Transverse colon (tissue), 4 donors: ENCODE measurements at regions not wholly inside any gene's neighbourhood (a gene's known extent, or its start where the extent isn't known, plus 50 kb on each side); places are given as distances from the start of the nearest gene placed in this dataset.

Source experiments
- CTCF ChIP-seq, 5 experiments: fragments of 200-600 bp in 3 of 5; fragments of 450-650 bp in 2 of 5; sonication (generic) in 3 of 5; IDR thresholded peaks; 1 replicate in 2 of 5; 2 replicates in 3 of 5; pipeline ENCODE4 v1.5.1; 2016 to 2017; ENCODE audit warnings: antibody characterized with exemption in 5 of 5, inconsistent platforms in 3 of 5, mild to moderate bottlenecking in 2 of 5, moderate library complexity in 1 of 5
- POLR2A ChIP-seq: fragments of 450-650 bp; IDR thresholded peaks from one replicate; pipeline ENCODE4 v1.6.1; 2016; ENCODE audit warnings: antibody characterized with exemption, mild to moderate bottlenecking, moderate library complexity
- POLR2AphosphoS5 ChIP-seq, 3 donors: sonication (generic); formaldehyde crosslinking; IDR thresholded peaks; one replicate each; pipeline ENCODE4 v1.6.1; 2016; ENCODE audit warnings: antibody characterized with exemption in 3 of 3

- TF ChIP-seq POLR2AphosphoS5 (IDR thresholded peaks at IDR 0.05) (no peak), CTCF (IDR thresholded peaks at IDR 0.05) (no peak), POLR2A (no peak)
Observed at GRCh38 chr13:99131410-99131809, 69.2 kb upstream of the UBAC2 start.
